Left cardiac atrium (tissue), 4 donors: ENCODE measurements at regions not wholly inside any gene's neighbourhood (a gene's known extent, or its start where the extent isn't known, plus 50 kb on each side); places are given as distances from the start of the nearest gene placed in this dataset.
"Not testable (repeated sequence)": the region's sequence is repeated elsewhere in the genome, so short reads cannot be mapped to it uniquely, and the experiment has no call there.

Source experiments
- ATAC-seq, 2 donors: fragments of 200-7000 bp; cut with Tn5 transposase; one replicate each; pipeline ENCODE4 v1.9.1; 2020; ENCODE audit warnings: mild to moderate bottlenecking in 2 of 2, moderate library complexity in 2 of 2
- DNase-seq: peaks from one replicate; pipeline ENCODE4 v3.0.0-alpha.2; 2020
- intact Hi-C, 2 donors: fragments of 100-400 bp; cut with DNase I; formaldehyde crosslinking; loops; one replicate each; pipeline versions ENCODE4 v1.14.1 to v1.15.1; 2022 to 2023
- donor health status: DM: no; HTN: yes; CAD: no.
- donor health status: DM: no; HTN: yes; CAD: no; lungs with severe emphysema.
- donor health status: DM: yes; HTN: yes; CAD: no.
- donor health status: Dilated cardiomyopathy.

GRCh38 chr20:53676519-53676822 is 82.8 kb upstream of the ZNF217 start:
- intact Hi-C loops = no loop called here
- ATAC-seq (no peak), DNase-seq (no peak)

GRCh38 chr20:53672484-53673129 is 79.0 kb upstream of the ZNF217 start:
- DNase-seq (no peak), ATAC-seq (no peak)
- intact Hi-C loops = no loop called here

DNA sequence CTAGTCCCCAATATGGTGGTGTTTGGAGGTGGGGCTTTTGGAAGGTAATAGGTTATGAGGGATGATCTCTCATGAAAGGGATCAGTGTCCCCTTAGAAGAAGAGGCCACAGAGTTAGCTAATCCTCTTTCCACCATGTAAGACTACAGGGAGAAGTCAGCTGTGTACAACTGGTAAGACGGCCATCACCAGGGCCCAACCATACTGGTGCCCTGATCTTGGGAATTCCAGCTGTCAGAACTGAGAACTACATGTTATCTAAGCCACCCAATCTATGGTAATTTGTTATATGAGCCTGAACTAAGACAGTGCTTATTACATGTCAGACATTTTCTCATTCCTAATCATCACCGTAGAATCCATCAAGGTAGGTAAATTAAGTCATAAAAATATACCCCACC is 77.7 kb upstream of the ZNF217 start:
- ATAC-seq (no peak), DNase-seq (no peak)
- intact Hi-C loops = no loop called here

DNA sequence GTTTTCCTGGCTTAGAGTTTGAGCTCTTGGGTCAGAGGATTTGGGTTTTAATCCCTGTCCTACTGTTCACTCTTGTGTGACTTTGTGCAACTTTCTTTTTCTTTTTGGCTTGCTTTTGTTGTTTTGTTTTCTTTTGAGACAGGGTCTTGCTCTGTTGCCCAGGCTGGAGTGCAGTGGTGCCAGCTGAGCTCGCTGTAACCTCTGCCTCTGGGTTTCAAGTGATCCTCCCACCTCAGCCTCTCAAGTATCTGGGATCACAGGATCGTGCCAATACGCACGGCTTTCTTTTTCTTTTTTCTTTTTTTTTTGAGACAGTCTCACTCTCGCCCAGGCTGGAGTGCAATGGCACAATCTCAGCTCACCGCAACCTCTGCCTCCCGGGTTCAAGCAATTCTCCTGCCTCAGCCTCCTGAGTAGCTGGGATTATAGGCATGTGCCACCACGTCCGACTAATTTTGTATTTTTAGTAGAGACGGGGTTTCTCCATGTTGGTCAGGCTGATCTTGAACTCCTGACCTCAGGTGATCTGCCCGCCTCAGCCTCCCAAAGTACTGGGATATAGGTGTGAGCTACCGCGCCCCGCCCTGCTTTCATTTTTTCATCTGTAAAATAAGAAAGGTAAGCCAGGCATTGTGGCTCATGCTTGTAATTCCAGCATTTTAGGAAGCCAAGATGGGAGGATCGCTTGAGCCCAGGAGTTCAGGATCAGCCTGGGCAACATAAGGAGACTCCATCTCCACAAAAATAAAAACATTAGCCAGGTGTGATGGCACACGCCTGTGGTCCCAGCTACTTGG is 76.1 kb upstream of the ZNF217 start:
- intact Hi-C loops, DNase-seq, ATAC-seq: not testable (repeated sequence)

GRCh38 chr20:53668992-53669391 is 75.4 kb upstream of the ZNF217 start:
- DNase-seq = no peak
- intact Hi-C loops = no loop called here

DNA sequence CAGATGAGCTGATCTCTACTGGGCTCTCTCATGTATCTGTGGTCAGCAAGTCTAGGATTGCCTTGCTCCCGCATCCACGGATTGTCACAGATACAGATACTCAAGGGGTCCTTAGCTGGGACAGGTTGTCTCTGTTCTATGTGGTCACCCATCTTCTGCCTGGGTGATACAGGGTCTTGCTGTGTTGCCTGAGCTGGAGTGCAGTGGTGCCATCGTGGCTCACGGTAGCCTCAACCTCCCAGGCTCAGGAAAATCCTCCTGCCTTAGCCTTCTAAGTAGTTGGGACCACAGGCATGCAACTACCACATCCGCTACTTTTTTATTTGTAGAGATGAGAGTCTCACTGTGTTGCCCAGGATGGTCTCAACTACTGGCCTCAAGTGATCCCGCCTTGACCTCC is 72.5 kb upstream of the ZNF217 start:
- no peak for DNase-seq
- no peak for ATAC-seq
- intact Hi-C loops = no loop called here

More at GRCh38 chr20:53668992-53669391, 75.4 kb upstream of the ZNF217 start:
- ATAC-seq = no peak

DNA sequence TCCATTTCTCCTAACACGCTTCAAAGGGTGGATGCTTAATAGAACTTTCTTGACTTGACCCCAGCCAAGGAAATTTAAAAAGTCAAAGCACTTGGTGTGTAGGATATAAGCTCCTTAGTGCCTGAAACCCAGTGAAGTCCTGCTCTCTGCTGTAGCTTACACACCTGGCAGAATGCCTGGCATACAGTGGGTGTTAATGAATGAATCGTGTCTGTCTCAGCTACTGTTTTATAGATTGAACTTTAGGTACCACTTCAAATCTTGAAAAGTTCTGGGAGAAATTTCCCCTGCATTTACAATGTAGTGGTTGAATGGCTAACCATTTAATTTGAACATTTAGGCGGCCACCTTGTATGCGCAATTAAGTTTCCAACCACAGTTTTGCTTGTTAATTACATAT is 70.5 kb upstream of the ZNF217 start:
- DNase-seq = no peak
- no peak for ATAC-seq
- intact Hi-C loops = no loop called here

- intact Hi-C loops, DNase-seq, ATAC-seq: not testable (repeated sequence)
These were observed 69.9 kb upstream of the ZNF217 start for GRCh38 chr20:53663521-53663920.

DNA sequence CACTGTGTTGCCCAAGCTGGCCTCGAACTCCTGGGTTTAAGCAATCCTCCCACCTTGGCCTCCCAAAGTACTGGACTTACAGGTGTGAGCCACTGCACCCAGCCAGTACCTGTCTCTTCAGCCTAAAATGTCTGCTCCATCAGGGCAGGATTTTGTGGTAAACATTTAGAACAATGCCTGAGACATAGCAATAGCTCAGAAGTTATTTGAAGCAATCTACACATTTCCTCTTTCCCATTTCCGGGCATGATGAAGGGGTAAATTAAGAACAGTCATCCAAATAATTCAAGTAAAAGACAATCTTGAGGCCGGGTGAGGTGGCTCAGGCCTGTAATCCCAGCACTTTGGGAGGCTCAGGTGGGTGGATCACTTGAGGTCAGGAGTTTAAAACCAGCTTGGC is 69.0 kb upstream of the ZNF217 start:
- DNase-seq (no peak), ATAC-seq (no peak)
- intact Hi-C loops = no loop called here

DNA sequence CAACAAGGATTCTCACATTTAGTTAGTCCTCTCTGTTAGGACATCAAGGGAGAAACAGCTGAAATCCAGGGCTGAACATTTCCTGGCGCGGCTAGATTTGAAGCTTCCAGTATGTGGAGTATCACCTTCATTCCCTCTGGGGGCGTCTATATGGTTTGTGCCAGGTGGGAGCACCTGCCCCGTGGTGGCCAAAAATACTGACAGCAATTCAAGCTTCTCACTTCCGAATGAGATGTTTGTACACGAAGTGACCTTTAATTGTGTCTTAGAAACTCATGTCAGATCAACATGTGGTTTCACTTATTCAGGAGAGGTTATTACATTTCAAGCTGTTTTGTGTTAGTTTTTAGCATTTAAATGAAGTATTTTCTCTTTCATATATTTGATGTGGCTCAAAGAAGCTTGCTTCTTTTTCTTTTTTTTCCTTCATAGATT is 67.3 kb upstream of the ZNF217 start:
- ATAC-seq (peak in 1 of 2 donors; percentile 14), DNase-seq (no peak)
- intact Hi-C loops = no loop called here

- intact Hi-C loops = no loop called here
- peak; percentile 31 for DNase-seq
- ATAC-seq = peak; percentile 45 to 70
These were observed 66.7 kb upstream of the ZNF217 start for GRCh38 chr20:53660078-53660909.

DNA sequence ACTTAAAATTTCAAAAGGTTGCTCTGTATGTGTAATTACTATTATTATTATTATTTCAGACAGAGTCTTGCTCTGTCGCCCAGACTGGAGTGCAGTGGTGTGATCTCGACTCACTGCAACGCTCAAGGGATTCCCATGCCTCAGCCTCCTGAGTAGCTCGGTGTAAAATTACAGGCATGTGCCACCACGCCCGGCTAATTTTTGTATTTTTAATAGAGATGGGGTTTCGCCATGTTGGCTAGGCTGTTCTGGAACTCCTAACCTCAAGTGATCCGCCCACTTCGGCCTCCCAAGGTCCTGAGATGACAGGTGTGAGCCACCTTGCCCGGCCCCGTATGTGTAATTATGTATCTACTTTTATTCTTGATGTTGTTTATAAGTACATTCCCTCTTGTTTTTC is 65.3 kb upstream of the ZNF217 start:
- no peak for ATAC-seq
- intact Hi-C loops = no loop called here

DNA sequence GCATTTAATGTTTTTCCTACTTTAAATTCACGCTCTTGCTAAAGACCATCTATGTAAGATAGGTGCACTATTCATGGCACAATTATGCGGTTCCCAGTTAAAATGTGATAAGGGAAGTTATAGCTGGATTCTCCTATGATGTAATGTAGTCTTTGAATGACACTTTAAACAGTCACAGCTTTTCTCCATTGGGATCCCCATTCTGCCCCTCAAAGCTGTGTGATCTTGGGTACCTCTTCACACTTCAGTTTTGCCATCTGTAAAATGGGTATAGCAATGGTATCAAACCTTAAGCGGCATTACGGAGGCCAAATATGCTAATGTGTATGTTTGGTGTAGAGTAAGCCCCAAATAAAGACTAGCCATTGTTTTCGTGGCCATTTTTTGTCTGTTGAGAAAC is 64.7 kb upstream of the ZNF217 start:
- DNase-seq (no peak), ATAC-seq (no peak)
- intact Hi-C loops = no loop called here

More for the DNA sequence above, 65.3 kb upstream of the ZNF217 start:
- DNase-seq = no peak

DNA sequence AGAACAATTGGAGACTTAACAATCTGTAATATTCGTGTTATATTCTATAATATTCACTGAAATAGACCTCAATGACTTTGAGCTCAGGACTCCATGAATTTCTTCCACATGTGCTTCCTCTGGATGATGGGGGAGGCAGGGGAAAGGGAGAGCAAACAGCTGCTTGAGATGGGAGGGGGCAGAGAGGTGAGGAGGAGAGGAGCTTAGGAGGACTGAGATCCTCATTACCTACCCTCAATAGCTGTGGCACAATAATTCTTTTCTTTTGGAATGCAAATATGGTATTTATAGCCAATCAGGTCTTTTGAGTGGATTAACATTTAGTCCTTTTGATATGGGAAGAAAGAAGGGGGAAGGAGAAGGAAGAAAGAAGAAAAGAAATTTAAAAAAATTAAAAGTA is 64.1 kb upstream of the ZNF217 start:
- DNase-seq (no peak), ATAC-seq (no peak)
- intact Hi-C loops = no loop called here

DNA sequence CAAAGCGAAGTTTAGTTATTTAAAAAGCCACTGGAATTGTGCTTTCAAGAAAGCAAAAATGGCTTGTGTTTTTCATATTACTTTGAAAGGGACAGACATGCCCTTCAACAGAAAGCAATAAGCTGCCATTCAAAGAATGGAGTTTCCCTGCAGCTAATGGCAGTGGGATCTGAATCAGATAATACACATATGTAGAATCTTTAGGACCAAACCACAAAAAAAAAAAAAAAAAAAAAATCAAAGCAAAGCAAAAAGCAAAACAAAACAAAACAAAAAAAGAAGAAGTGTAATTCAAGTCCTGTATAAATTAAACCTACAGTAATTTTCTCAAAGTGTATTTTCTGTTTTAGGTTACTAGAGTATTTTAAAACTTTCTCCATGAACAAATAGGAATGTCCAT is 63.6 kb upstream of the ZNF217 start:
- no peak for ATAC-seq
- intact Hi-C loops = no loop called here
- no peak for DNase-seq

DNA sequence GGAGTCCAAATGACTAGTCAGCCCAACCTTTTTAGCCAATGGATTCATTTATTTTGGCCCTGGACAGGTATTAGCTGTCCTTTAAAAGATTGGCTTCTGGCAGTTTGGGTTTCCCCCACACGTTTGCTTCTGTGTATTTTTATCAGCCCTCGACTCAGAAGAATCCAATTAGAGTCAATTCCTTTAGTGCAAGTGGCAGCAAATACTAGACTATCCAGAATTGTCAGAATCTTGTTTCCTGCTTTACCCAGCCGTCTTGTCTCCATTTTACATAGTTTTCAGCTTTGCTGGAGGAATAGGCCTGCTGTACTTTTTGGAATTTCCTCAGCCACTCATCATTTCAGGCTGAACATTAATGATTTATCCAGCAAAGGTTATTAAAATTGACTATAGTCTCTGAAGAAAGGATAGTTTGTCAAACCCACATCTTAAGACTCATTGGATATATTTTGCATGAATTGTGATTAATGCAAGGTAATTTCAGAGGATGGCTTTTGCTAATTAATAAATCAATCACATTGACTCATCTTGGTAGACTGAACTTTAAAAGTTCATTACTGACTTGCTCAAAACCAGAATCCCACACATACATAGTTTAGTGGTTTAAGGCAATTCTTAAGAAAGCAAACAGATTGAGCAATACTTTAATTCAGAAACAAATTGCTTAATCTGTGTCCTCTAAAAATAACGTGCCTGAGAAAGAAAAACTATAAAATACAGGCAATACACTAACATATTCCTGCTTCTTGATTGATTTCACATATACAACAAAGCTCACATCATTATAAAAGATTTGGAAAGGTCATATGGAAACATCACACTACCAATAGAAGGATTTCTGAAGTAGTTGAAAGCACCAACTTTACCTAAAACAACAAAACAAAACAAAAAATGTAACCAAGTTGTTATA is 62.9 kb upstream of the ZNF217 start:
- DNase-seq (no peak), ATAC-seq (no peak)
- intact Hi-C loops = no loop called here

DNA sequence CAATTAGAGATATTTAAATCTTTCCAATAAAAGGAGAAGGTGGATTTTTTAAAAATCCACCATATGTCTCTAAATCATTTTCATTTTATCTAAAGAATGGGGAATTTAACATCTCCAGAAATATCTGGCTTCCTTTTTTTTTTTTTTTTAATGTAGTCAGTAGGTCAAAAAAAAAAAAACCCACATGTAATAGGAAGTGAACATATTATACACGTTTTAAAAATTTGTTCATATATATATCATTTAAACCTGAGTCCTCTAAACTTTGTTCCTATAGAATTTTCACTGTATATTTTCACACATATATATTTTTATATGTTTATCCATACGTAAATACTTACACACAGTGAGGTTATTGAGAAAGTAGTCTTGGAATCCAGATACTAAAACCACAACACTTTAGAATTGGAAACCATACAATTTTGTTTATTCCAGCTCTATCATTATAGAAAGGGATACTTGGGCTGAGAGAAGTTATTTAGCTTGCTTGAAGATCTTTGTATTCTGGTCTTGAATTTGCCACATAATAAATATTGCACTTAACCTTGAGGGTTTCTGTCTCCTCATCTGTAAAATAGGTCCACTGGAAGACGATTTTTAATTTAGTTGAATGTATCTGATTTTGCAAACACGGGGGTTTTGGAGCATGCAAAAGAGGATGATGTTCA is 62.1 kb upstream of the ZNF217 start:
- no peak for ATAC-seq
- intact Hi-C loops = no loop called here
- no peak for DNase-seq

DNA sequence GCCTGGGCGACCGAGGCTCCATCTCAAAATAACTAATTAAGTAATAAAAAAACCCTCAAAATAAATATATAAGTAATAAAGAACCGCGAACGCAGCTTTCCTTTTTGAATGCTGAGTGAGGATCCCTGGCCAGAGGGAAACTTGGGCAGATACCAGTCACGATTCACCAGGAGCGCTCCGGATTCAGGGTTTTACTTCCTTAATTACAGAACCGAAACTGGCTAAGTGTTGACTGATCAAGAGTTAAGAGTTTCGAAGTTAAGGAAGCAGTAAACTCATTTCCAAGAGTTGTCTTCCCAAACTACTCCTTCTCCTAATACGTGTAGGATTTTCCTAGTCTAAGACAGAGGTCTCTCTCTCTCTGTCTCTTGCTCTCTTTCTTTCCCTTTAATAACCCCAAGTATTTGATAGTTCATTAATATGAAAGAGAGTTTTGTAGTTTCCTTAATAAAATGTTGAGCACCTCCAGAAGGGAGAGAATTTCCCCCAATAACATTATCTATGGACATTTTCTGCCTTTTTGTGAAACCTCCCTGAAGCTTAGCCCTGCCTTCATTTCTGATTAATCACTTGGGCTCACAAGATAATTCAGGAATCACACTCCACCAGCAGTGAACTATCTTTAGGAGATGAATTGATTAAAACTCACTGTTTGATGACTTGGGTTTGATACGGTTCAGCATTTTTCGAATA is 61.4 kb upstream of the ZNF217 start:
- ATAC-seq (peak; percentile 43 to 45), DNase-seq (no peak)
- intact Hi-C loops = no loop called here
